COR-L47 (cell line): ENCODE measurements at regions not wholly inside any gene's neighbourhood (a gene's known extent, or its start where the extent isn't known, plus 50 kb on each side); places are given as distances from the start of the nearest gene placed in this dataset.

Experiments used
- DNase-seq: peaks from one replicate; lab custom pipeline; 2025; lab: John Stamatoyannopoulos, UW

GRCh38 chr2:21696900-21697299, 573.1 kb downstream of the TDRD15 start:
- DNase-seq = no peak

DNA sequence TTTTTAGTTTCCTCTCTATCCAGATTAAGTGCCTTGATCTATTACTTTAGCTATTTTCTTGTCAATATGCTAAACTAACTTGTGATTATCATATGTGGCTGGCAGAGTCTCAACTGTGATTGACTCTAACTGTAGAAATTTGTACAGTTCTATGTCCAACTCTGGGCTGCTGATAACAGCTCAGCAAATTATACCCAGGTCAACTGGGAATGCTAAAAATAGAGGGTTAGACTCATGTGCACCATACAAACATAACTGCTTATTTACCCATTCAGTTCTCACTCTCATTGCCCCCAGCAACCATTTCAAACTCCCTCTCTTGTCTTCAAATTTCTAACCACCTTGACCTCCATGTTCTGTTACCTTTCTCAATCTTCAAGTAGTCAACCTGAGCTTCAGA, 576.9 kb downstream of the TDRD15 start:
- no peak for DNase-seq

GRCh38 chr2:21710031-21710430, 586.3 kb downstream of the TDRD15 start:
- DNase-seq = no peak

- DNase-seq = no peak
Observed at GRCh38 chr2:21710496-21710895, 586.7 kb downstream of the TDRD15 start.

- no peak for DNase-seq
Observed at GRCh38 chr2:21715887-21716286, 592.1 kb downstream of the TDRD15 start.

DNA sequence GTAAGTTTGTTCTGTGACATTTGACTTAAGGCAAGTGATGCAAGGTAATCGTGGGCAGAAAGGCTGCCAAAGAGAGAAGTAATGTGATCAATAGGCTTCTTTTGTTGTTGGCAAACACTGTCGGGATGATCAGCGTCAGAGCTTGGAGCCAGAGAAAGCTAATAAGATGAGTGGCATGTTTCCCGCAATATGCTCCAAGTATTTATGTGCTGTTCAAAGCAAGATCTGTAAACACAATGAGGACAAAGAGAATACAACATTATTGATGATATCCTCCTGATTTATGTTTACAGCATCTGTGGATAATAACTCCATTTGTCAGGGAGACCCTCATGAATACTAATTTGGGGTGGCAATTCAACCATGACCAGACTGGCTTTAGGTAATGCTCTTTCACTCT, 603.3 kb downstream of the TDRD15 start:
- no peak for DNase-seq

GRCh38 chr2:21728133-21728532, 604.4 kb downstream of the TDRD15 start:
- no peak for DNase-seq

- DNase-seq = no peak
Observed at GRCh38 chr2:21730141-21730540, 606.4 kb downstream of the TDRD15 start.

GRCh38 chr2:21740484-21740883, 616.7 kb downstream of the TDRD15 start:
- DNase-seq = no peak

DNA sequence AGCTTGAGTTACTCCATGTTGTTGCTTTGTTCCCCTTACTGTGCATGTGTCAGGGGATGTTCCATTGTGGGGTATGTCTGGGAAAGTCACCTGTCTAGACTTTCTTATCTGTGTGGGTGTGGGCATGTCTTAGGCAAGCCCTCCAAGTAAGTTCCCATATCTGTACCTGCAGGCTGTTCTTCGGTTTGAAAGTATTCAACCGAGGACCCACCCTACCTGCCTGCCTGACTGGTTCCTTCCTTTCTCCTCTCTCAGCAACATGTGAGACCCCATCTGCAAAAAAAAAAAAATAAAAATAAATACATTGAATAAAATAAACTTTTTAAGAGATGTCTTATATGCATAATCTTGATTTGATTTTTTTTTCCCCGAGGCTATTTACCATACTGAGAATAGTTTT, 622.7 kb downstream of the TDRD15 start:
- DNase-seq = no peak

DNA sequence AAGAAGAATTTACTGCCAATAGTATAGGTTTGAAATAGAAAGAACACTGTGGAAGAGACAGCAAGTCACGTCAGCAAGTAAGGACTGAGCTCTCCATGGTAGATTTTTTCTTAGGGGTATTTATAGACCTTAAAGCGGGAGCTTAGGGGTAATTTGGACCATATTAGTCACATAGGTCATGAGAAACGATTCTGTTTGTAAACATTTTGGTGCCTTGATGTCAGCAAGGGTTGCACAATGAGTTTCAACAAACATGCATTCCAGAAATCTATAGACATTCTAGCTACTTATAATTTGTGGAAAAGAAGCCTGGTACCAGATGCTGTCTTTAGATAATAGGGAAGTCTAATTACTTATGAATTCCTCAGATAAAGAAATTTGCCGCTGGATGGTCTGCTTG, 624.7 kb downstream of the TDRD15 start:
- no peak for DNase-seq

GRCh38 chr2:21754164-21754788, 630.5 kb downstream of the TDRD15 start:
- no peak for DNase-seq

DNA sequence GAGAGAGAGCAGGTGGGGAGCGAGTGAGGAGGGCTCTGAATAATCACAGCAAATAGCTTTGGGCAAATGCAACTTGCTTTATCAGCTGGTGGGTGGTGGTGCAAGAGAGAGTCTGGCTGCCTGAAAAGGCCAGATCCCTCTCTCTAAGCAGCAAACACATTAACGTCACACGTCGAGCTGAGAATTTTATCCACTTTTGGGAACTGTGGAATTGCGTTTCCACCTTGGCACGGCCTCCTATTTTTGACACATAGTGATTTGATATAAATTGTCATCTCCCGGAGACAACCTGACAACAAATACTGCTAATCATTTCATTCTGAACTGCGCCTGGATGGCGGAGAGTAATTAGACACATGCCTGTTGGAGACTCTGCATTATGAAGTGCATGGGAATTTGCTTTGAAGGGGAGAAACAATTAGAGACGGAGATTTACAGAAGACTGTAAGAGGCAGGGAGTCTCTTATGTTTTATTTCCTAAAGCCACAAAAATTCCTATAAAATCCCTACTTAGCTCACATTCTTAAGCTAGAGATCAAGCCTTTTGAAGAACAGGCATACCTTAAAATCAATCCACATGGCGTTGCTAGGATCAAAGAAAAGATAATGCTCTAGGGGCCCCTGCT, 634.1 kb downstream of the TDRD15 start:
- no peak for DNase-seq

DNA sequence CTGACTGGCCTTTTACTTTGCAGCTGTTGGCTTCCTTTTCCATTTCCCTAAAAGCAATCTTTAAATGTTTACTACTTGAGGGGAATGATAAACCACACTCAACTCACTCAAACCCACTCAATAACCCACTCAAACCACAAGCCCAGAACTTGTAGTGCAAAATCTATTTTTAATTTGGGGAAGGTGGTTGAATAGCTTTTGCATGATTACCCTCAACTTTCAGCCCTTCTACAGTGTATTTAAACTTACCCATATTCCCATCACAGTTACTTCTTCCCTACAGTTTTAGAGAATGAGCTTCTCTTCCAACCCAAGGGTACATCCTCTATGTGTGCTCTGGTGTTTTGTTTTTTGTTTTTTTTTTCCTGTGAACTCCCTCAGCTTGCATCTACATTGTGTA, 636.1 kb downstream of the TDRD15 start:
- no peak for DNase-seq

DNA sequence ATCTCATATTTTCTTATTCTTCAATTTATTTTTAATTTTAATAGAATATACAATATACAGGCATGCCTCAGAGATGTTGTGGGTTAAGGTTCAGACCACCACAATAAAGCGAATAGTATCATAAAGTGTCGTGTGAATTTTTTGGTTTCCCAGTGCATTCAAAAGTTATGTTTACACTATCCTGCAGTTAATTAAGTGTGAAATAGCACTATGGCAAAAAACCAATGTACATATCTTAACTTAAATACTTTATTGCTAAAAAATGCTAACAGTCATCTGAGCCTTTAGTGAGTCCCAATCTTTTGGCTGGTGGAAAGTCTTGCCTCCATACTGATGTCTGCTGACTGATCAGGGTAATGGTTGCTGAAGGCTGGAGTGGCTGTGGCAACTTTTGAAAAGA, 637.6 kb downstream of the TDRD15 start:
- DNase-seq = no peak

DNA sequence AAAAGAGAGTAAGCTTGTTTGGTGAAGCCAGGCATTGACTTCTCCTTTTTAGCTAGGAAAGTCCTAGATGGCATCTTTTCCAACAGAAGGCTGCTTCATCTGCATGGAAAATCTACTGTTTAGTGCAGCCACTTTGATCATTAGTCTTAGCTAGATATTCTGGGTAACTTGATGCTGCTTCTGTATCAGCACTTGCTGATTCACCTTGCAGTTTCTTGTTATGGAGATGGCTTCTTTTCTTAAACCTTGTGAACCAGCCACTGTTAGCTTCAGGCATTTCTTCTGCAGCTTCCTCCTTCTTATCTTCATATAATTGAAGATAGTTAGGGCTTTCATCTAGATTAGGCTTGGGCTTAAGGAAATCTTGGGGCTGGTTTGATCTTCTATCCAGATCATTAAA, 639.7 kb downstream of the TDRD15 start:
- no peak for DNase-seq

DNA sequence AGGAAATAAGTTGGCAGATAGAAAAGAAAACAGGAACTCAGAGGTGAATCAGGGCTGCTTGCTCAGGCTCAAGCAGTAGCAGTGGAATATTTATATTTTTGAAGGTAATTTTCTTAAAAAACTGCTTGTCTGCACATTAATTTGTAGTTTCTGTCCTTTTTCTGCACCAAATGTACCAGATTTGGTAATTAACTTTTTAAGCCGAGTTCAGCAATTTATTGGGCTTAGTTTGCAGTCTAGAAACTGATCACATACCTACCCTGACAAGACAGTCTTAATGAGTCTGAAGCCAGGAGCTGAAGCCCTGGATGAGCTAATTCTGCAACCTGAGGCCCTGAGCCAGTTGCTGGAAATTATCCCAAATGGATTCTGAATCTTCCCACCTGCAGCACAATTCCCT, 647.0 kb downstream of the TDRD15 start:
- DNase-seq = no peak

GRCh38 chr2:21772624-21773023, 648.9 kb downstream of the TDRD15 start:
- no peak for DNase-seq

GRCh38 chr2:21773168-21773567, 649.4 kb downstream of the TDRD15 start:
- DNase-seq = no peak

DNA sequence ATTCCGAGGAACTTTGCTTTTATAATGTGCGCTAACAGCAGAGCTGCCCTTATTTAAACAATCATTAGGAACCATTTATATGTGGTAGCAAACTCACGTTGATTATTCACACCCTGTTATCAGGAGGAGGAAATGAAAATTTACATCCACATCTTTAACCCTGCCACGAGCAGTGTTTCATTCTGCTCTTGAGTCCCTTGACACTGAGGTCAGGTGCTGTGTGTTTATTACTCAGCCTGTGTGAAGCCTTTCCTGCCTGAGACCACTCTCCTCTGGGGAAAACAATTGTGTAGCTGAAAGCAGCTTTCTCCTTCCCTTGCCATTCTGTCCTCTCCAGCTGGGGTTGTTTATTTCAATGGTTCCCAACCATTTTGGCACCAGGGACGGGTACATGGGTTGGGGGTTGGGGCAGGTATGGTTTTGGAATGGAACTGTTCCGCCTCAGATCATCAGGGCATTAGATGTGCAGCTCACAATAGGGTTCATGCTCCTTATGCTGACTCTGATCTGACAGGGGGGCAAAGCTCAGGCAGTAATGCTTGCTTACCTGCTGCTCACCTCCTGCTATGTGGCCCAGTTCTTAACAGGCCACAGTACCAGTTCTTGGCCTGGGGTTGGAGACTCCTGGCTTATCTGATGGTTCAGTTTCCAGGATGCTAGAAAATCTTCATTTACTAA, 651.1 kb downstream of the TDRD15 start:
- no peak for DNase-seq

GRCh38 chr2:21779786-21780185, 656.0 kb downstream of the TDRD15 start:
- DNase-seq = no peak

GRCh38 chr2:21781962-21782361, 658.2 kb downstream of the TDRD15 start:
- DNase-seq = no peak

DNA sequence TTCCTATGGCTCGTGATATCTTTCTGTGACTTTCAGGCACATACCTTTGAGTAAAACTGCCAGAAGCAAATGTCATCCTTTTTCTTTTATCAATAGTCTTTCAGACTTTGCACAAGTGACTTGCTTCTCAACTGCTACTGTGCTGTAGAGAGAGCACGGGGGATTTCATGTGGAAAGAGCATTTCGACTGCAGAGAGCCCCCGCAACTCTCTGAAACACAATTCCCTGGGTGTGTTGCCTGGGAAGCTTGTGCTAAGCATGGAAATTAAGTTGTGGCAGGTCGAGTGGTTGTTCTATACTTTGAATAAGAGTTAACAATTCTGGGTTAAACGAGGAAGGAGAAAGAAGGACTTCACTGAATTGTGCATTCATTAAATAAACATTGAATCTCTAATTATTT, 659.1 kb downstream of the TDRD15 start:
- no peak for DNase-seq

DNA sequence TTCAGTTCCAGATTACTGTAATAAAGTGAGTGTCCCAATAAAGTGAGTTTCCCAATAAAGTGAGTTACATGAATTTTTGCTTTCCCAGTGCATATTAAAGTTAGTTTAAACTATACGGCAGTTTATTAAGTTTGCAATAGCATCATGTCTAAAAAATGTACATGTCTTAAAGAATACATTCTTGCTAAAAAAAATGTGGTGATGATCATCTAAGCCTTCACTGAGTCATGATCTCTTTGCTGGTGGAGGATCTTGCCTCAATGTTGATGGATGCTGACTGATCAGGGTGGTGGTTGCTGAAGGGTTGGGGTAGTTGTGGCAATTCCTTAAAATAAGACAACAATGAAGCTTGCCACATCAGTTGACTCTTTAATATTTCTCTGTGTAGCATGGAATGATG, 664.2 kb downstream of the TDRD15 start:
- no peak for DNase-seq
